Loucy (cell line): ENCODE measurements at regions not wholly inside any gene's neighbourhood (a gene's known extent, or its start where the extent isn't known, plus 50 kb on each side); places are given as distances from the start of the nearest gene placed in this dataset.

Experiments
- H2AFZ ChIP-seq: fragments of 200-600 bp; sonication (generic); 2 replicates; pipeline ENCODE4 v1.6.0; 2016; ENCODE audit warnings: antibody characterized with exemption, mild to moderate bottlenecking, low read length, moderate library complexity
- H3F3A ChIP-seq: fragments of 200-600 bp; 2 replicates; pipeline ENCODE4 v1.6.0; 2016; ENCODE audit warnings: antibody characterized with exemption, low read depth, mild to moderate bottlenecking
- H3K27me3 ChIP-seq: fragments of 200-600 bp; sonication (generic); 2 replicates; pipeline ENCODE4 v1.6.1; 2014; ENCODE audit warnings: low read length, mild to moderate bottlenecking; ENCODE audit not compliant: insufficient read depth, poor library complexity, severe bottlenecking
- H3K36me3 ChIP-seq: fragments of 200-600 bp; sonication (generic); 2 replicates; pipeline ENCODE4 v1.6.1; 2016; ENCODE audit warnings: low read length; ENCODE audit not compliant: insufficient read depth
- H3K4me1 ChIP-seq: fragments of 200-600 bp; sonication (generic); 2 replicates; pipeline ENCODE4 v1.5.1; 2014; ENCODE audit warnings: low read length, mild to moderate bottlenecking; ENCODE audit not compliant: insufficient read depth, poor library complexity, severe bottlenecking
- H3K4me2 ChIP-seq: fragments of 200-600 bp; sonication (generic); 2 replicates; pipeline ENCODE4 v1.6.0; 2014; ENCODE audit warnings: antibody characterized with exemption, low read length, low read depth, mild to moderate bottlenecking; ENCODE audit not compliant: poor library complexity, severe bottlenecking
- H3K4me3 ChIP-seq: fragments of 200-600 bp; sonication (generic); 2 replicates; pipeline ENCODE4 v1.5.1; 2014; ENCODE audit warnings: low read length, mild to moderate bottlenecking, mixed read lengths; ENCODE audit not compliant: poor library complexity, severe bottlenecking
- H3K79me2 ChIP-seq: fragments of 200-600 bp; sonication (generic); 2 replicates; pipeline ENCODE4 v1.6.1; 2014; ENCODE audit warnings: low read length; ENCODE audit not compliant: insufficient read depth
- H3K9ac ChIP-seq: fragments of 200-600 bp; sonication (generic); 2 replicates; pipeline ENCODE4 v1.6.0; 2014; ENCODE audit warnings: mild to moderate bottlenecking, low read depth, low read length, moderate library complexity; ENCODE audit not compliant: poor library complexity, severe bottlenecking
- H3K9me2 ChIP-seq: fragments of 200-600 bp; sonication (generic); replicated peaks from 2 replicates; pipeline ENCODE4 v1.6.1; 2016; ENCODE audit warnings: low read depth, low read length, mixed read lengths
- H3K9me3 ChIP-seq: fragments of 200-600 bp; sonication (generic); 2 replicates; pipeline ENCODE4 v1.6.1; 2014; ENCODE audit warnings: mild to moderate bottlenecking, antibody characterized with exemption, low read length, low read depth; ENCODE audit not compliant: insufficient read depth
- H4K20me1 ChIP-seq: fragments of 200-600 bp; sonication (generic); 2 replicates; pipeline ENCODE4 v1.6.0; 2014; ENCODE audit warnings: antibody characterized with exemption, low read length, mild to moderate bottlenecking; ENCODE audit not compliant: insufficient read depth, poor library complexity, severe bottlenecking
- EZH2phosphoT487 ChIP-seq: fragments of 200-600 bp; IDR thresholded peaks from 2 replicates; pipeline ENCODE4 v1.6.1; 2018; ENCODE audit warnings: antibody characterized with exemption, mild to moderate bottlenecking, moderate library complexity, borderline replicate concordance
- TF ChIP-seq, protein P1 (sequence below): fragments of 200-600 bp; sonication (generic); conservative IDR thresholded peaks from 2 replicates; pipeline ENCODE4 v1.5.1; 2014; ENCODE audit warnings: mild to moderate bottlenecking, antibody characterized with exemption, low read length

DNA sequence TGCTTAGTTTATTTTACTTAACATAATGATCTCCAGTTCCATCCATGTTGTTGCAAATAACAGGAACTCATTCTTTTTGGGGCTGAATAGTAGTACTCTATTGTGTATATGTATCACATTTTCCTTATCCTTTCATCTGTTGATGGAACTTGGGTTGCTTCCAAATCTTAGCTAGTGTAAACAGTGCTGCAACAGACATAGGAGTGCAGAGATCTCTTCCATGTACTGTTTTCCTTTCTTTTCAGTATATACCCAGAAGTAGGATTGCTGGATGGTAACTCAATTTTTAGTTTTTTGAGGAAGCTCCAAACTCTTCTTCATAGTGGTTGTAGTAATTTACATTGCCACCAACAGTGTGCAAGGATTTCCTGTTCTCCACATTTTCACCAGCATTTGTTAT, 138.8 kb upstream of the POC5 start:
- Histone ChIP-seq H3K4me2 (no peak overlapping the region), H4K20me1 (no peaks in the 10 kb centered on the region), H2AFZ (no peak overlapping the region), H3K36me3 (no peaks in the 10 kb centered on the region), H3K9ac (no peak overlapping the region), H3K4me3 (no peak overlapping the region), H3K9me2 (no peaks in the 10 kb centered on the region), H3K27me3 (no peaks in the 10 kb centered on the region), H3K4me1 (no peaks in the 10 kb centered on the region), H3F3A (no peaks in the 10 kb centered on the region), H3K79me2 (no peaks in the 10 kb centered on the region), H3K9me3 (no peaks in the 10 kb centered on the region)
- no peak for TF ChIP-seq EZH2phosphoT487
- TF ChIP-seq, protein P1, sequence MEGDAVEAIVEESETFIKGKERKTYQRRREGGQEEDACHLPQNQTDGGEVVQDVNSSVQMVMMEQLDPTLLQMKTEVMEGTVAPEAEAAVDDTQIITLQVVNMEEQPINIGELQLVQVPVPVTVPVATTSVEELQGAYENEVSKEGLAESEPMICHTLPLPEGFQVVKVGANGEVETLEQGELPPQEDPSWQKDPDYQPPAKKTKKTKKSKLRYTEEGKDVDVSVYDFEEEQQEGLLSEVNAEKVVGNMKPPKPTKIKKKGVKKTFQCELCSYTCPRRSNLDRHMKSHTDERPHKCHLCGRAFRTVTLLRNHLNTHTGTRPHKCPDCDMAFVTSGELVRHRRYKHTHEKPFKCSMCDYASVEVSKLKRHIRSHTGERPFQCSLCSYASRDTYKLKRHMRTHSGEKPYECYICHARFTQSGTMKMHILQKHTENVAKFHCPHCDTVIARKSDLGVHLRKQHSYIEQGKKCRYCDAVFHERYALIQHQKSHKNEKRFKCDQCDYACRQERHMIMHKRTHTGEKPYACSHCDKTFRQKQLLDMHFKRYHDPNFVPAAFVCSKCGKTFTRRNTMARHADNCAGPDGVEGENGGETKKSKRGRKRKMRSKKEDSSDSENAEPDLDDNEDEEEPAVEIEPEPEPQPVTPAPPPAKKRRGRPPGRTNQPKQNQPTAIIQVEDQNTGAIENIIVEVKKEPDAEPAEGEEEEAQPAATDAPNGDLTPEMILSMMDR = no peak

- Histone ChIP-seq H3K9ac (no peak overlapping the region), H3K27me3 (no peaks in the 10 kb centered on the region), H3K4me1 (no peaks in the 10 kb centered on the region), H3F3A (no peaks in the 10 kb centered on the region), H3K9me3 (no peaks in the 10 kb centered on the region), H3K4me2 (no peak overlapping the region), H3K4me3 (no peak overlapping the region), H4K20me1 (no peaks in the 10 kb centered on the region), H2AFZ (no peak overlapping the region), H3K9me2 (no peaks in the 10 kb centered on the region), H3K36me3 (no peaks in the 10 kb centered on the region), H3K79me2 (no peaks in the 10 kb centered on the region)
- no peak for TF ChIP-seq EZH2phosphoT487
- TF ChIP-seq, protein P1 = no peak
Observed at GRCh38 chr5:75848077-75848476, 130.8 kb upstream of the POC5 start.

- H3K9me2 ChIP-seq = no peaks in the 10 kb centered on the region
- H3K4me3 ChIP-seq = no peak overlapping the region
- H3K4me1 ChIP-seq = no peaks in the 10 kb centered on the region
- H3K27me3 ChIP-seq = no peaks in the 10 kb centered on the region
- TF ChIP-seq EZH2phosphoT487 = no peak
- TF ChIP-seq, protein P1 = no peak
- H3K9me3 ChIP-seq = no peaks in the 10 kb centered on the region
- H3K36me3 ChIP-seq = no peaks in the 10 kb centered on the region
- H2AFZ ChIP-seq = no peak overlapping the region
- no peak overlapping the region for H3K4me2 ChIP-seq
- no peaks in the 10 kb centered on the region for H4K20me1 ChIP-seq
- H3K9ac ChIP-seq = no peak overlapping the region
- H3F3A ChIP-seq = no peaks in the 10 kb centered on the region
- no peaks in the 10 kb centered on the region for H3K79me2 ChIP-seq
Observed at GRCh38 chr5:75847561-75848021, 130.4 kb upstream of the POC5 start.
